OCI-LY7 (cell line): ENCODE measurements at regions not wholly inside any gene's neighbourhood (a gene's known extent, or its start where the extent isn't known, plus 50 kb on each side); places are given as distances from the start of the nearest gene placed in this dataset.

ENCODE experiments used
- BruUV-seq: library from RNA; stranded (reverse); fragments of 400-500 nt; replicated peaks from 2 replicates; lab custom pipeline; 2021; lab: Mats Ljungman, UMichigan
- CTCF ChIA-PET: fragments of 300-600 bp; sonication (Branson Sonifier 250); formaldehyde crosslinking; loops from one replicate; lab custom pipeline; 2022; ENCODE audit warnings: antibody characterized with exemption; ENCODE audit not compliant: unreplicated experiment; lab: Charles Lee
- POLR2A ChIA-PET: fragments of 300-600 bp; sonication (Branson Sonifier 250); formaldehyde crosslinking; loops from one replicate; lab custom pipeline; 2022; ENCODE audit warnings: antibody characterized with exemption; lab: Charles Lee
- DNase-seq: peaks from one replicate; pipeline ENCODE4 v3.0.0-alpha.2; 2015; ENCODE audit warnings: low spot score
- H2AFZ ChIP-seq: fragments of 200-600 bp; sonication (generic), shearing (Covaris generic); 2 replicates; pipeline ENCODE4 v1.6.1; 2014; ENCODE audit warnings: mild to moderate bottlenecking, antibody characterized with exemption, low read length, moderate library complexity
- H3K27ac ChIP-seq: fragments of 200-600 bp; sonication (generic); 2 replicates; pipeline ENCODE4 v1.5.1; 2014; ENCODE audit warnings: mixed run types, low read depth, mild to moderate bottlenecking, moderate library complexity, low read length, inconsistent platforms; ENCODE audit not compliant: poor library complexity, severe bottlenecking
- H3K36me3 ChIP-seq: fragments of 200-600 bp; sonication (generic); 2 replicates; pipeline ENCODE4 v1.6.1; 2014; ENCODE audit warnings: mild to moderate bottlenecking, antibody characterized with exemption, low read length, moderate library complexity, mixed read lengths; ENCODE audit not compliant: insufficient read depth
- H3K4me1 ChIP-seq: fragments of 200-600 bp; sonication (generic); 2 replicates; pipeline ENCODE4 v1.5.1; 2014; ENCODE audit warnings: mild to moderate bottlenecking, low read length; ENCODE audit not compliant: insufficient read depth, poor library complexity, severe bottlenecking
- H3K4me2 ChIP-seq: fragments of 200-600 bp; sonication (generic); 2 replicates; pipeline ENCODE4 v1.6.1; 2014; ENCODE audit warnings: mild to moderate bottlenecking, low read length
- H3K4me3 ChIP-seq: fragments of 200-600 bp; sonication (generic); 2 replicates; pipeline ENCODE4 v1.5.1; 2014; ENCODE audit warnings: mild to moderate bottlenecking, low read depth, low read length; ENCODE audit not compliant: poor library complexity, severe bottlenecking
- H3K79me2 ChIP-seq: fragments of 200-600 bp; sonication (generic); 2 replicates; pipeline ENCODE4 v1.6.1; 2016; ENCODE audit warnings: low read depth, mild to moderate bottlenecking, low read length, moderate library complexity, mixed read lengths; ENCODE audit not compliant: insufficient read depth
- H3K9me2 ChIP-seq: fragments of 200-600 bp; sonication (generic); 2 replicates; pipeline ENCODE4 v1.6.1; 2016; ENCODE audit warnings: mild to moderate bottlenecking, low read length, mixed read lengths; ENCODE audit not compliant: insufficient read depth
- H3K9me3 ChIP-seq: fragments of 200-600 bp; sonication (generic); 2 replicates; pipeline ENCODE4 v1.6.1; 2014; ENCODE audit warnings: mild to moderate bottlenecking, mixed run types, low read length, mixed read lengths
- H4K20me1 ChIP-seq: fragments of 200-600 bp; sonication (generic); 2 replicates; pipeline ENCODE4 v1.6.1; 2014; ENCODE audit warnings: mild to moderate bottlenecking, antibody characterized with exemption, low read length, moderate library complexity, mixed read lengths; ENCODE audit not compliant: insufficient read depth
- CTCF ChIP-seq: fragments of 200-600 bp; sonication (generic); conservative IDR thresholded peaks from 2 replicates; pipeline ENCODE4 v1.5.1; 2014; ENCODE audit warnings: mild to moderate bottlenecking, antibody characterized with exemption, low read length, moderate library complexity, mixed read lengths
- EZH2phosphoT487 ChIP-seq: fragments of 200-600 bp; sonication (generic); IDR thresholded peaks from 2 replicates; pipeline ENCODE4 v1.6.1; 2018; ENCODE audit warnings: low read depth, borderline replicate concordance, mild to moderate bottlenecking, mixed run types, antibody characterized with exemption, low read length, moderate library complexity, mixed read lengths
- intact Hi-C: fragments of 100-400 bp; cut with micrococcal nuclease; formaldehyde crosslinking; loops from one replicate; pipeline ENCODE4 v1.10.0; 2022; ENCODE audit not compliant: unreplicated experiment

GRCh38 chr15:31852933-31853799 lies 177.1 kb upstream of the CHRNA7 start:
- POLR2A ChIA-PET: interaction anchor here (0.6 kb wide), 1 partner anchor 27 kb away, joined by 3 read pairs; no protein-coding TSS in a partner anchor
- no peaks in the 10 kb centered on the region for H4K20me1 ChIP-seq
- no peaks in the 10 kb centered on the region for H3K9me3 ChIP-seq
- H3K79me2 ChIP-seq: no peaks in the 10 kb centered on the region
- no peak overlapping the region for H3K27ac ChIP-seq
- no peak for DNase-seq
- no peak overlapping the region for H3K4me2 ChIP-seq
- CTCF ChIA-PET: no interaction called here
- H3K9me2 ChIP-seq: no peaks in the 10 kb centered on the region
- no peak overlapping the region for H3K4me3 ChIP-seq
- no peaks in the 10 kb centered on the region for H3K36me3 ChIP-seq
- no peak overlapping the region for H2AFZ ChIP-seq
- no peaks in the 10 kb centered on the region for H3K4me1 ChIP-seq
- intact Hi-C loops: no loop called here
- TF ChIP-seq CTCF (no peak), EZH2phosphoT487 (no peak)
- no TSS peak for BruUV-seq

DNA sequence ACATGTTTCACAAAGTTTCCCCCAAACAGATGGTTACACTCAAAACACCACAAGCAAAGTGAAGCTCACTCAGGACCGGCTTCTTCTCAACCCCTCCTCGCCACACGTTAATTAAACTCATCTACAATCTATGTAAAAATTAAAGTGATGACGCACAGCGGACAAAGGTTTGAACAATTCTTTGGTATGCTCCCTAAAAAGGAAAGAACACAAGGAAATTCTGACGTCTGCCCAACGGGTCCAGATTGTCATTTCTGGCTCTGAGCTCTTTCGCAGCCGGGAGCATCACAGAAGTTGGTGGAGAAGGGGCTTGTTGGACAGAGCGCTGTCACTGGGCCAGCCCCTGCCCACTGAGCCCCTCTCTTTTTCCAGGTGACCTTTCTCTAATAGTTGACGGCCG lies 173.7 kb upstream of the CHRNA7 start:
- Histone ChIP-seq H3K4me1 (no peaks in the 10 kb centered on the region), H2AFZ (no peak overlapping the region), H3K4me3 (no peak overlapping the region), H3K9me2 (no peaks in the 10 kb centered on the region), H3K79me2 (no peaks in the 10 kb centered on the region), H3K36me3 (no peaks in the 10 kb centered on the region), H3K4me2 (no peak overlapping the region), H3K9me3 (no peaks in the 10 kb centered on the region), H4K20me1 (no peaks in the 10 kb centered on the region), H3K27ac (no peak overlapping the region)
- intact Hi-C loops: no loop called here
- CTCF ChIA-PET: no interaction called here
- no peak for DNase-seq
- BruUV-seq: no TSS peak
- no peak for TF ChIP-seq EZH2phosphoT487
- TF ChIP-seq CTCF: no peak
- POLR2A ChIA-PET: interaction anchor here (0.5 kb wide), 1 partner anchor 825 kb away, joined by 6 read pairs; no protein-coding TSS in a partner anchor

GRCh38 chr15:31857194-31857593 lies 173.1 kb upstream of the CHRNA7 start:
- ChIA-PET POLR2A (no interaction called here), CTCF (no interaction called here)
- Histone ChIP-seq H3K36me3 (no peaks in the 10 kb centered on the region), H2AFZ (no peak overlapping the region), H4K20me1 (no peaks in the 10 kb centered on the region), H3K4me3 (no peak overlapping the region), H3K9me3 (no peaks in the 10 kb centered on the region), H3K4me1 (no peaks in the 10 kb centered on the region), H3K9me2 (no peaks in the 10 kb centered on the region), H3K27ac (no peak overlapping the region), H3K4me2 (no peak overlapping the region), H3K79me2 (no peaks in the 10 kb centered on the region)
- intact Hi-C loops: no loop called here
- no TSS peak for BruUV-seq
- TF ChIP-seq EZH2phosphoT487 (no peak), CTCF (no peak)
- no peak for DNase-seq
